GM23338 (cell line): ENCODE measurements at regions not wholly inside any gene's neighbourhood (a gene's known extent, or its start where the extent isn't known, plus 50 kb on each side); places are given as distances from the start of the nearest gene placed in this dataset.

Source experiments
- ATAC-seq: fragments of 200-7000 bp; cut with Tn5 transposase; 3 replicates; pipeline ENCODE4 v1.9.1; 2020
- DNase-seq: peaks from one replicate; pipeline ENCODE4 v3.0.0-alpha.2; 2015; ENCODE audit warnings: low spot score
- H2AFZ ChIP-seq: fragments of 200-600 bp; sonication (generic); 2 replicates; pipeline ENCODE4 v1.8.0; 2016; ENCODE audit warnings: antibody characterized with exemption, mild to moderate bottlenecking, moderate library complexity
- H3F3A ChIP-seq: fragments of 200-600 bp; sonication (generic); replicated peaks from 2 replicates; pipeline ENCODE4 v1.8.0; 2017; ENCODE audit warnings: antibody characterized with exemption, mixed run types, low read depth
- H3K27ac ChIP-seq: fragments of 200-600 bp; sonication (generic); 2 replicates; pipeline ENCODE4 v1.6.1; 2016; ENCODE audit warnings: low read depth
- H3K27me3 ChIP-seq: fragments of 200-600 bp; sonication (generic); 2 replicates; pipeline ENCODE4 v1.8.0; 2016; ENCODE audit warnings: mild to moderate bottlenecking, mixed run types, moderate library complexity; ENCODE audit not compliant: insufficient read depth
- H3K36me3 ChIP-seq: fragments of 200-600 bp; sonication (generic); 2 replicates; pipeline ENCODE4 v1.8.0; 2016; ENCODE audit warnings: mild to moderate bottlenecking; ENCODE audit not compliant: insufficient read depth
- H3K4me1 ChIP-seq: fragments of 200-600 bp; sonication (generic); 2 replicates; pipeline ENCODE4 v1.8.0; 2016; ENCODE audit warnings: mild to moderate bottlenecking, moderate library complexity; ENCODE audit not compliant: insufficient read depth
- H3K4me2 ChIP-seq: fragments of 200-600 bp; sonication (generic); 2 replicates; pipeline ENCODE4 v1.7.1; 2017; ENCODE audit warnings: mixed run types
- H3K4me3 ChIP-seq: fragments of 200-600 bp; sonication (generic); 2 replicates; pipeline ENCODE4 v1.6.1; 2016; ENCODE audit warnings: mixed run types
- H3K79me2 ChIP-seq: fragments of 200-600 bp; sonication (generic); replicated peaks from 2 replicates; pipeline ENCODE4 v1.8.0; 2017; ENCODE audit warnings: mild to moderate bottlenecking; ENCODE audit not compliant: insufficient read depth
- H3K9me2 ChIP-seq: fragments of 200-600 bp; sonication (generic); 2 replicates; pipeline ENCODE4 v1.8.0; 2017; ENCODE audit not compliant: insufficient read depth
- H4K20me1 ChIP-seq: fragments of 200-600 bp; sonication (generic); replicated peaks from 2 replicates; pipeline ENCODE4 v1.8.0; 2017; ENCODE audit warnings: mild to moderate bottlenecking; ENCODE audit not compliant: insufficient read depth
- H3K27ac Mint-ChIP-seq: 2 replicates; pipeline ENCODE4 v1.8.0; 2020; ENCODE audit warnings: inconsistent platforms, mild to moderate bottlenecking, moderate library complexity, mixed read lengths
- H3K27me3 Mint-ChIP-seq: 3 replicates; pipeline ENCODE4 v1.8.0; 2022; ENCODE audit warnings: low read depth, mild to moderate bottlenecking, moderate library complexity, mixed read lengths, inconsistent platforms; ENCODE audit not compliant: insufficient read depth, poor library complexity
- H3K36me3 Mint-ChIP-seq: 3 replicates; pipeline ENCODE4 v1.8.0; 2021; ENCODE audit warnings: low read depth, mild to moderate bottlenecking, inconsistent platforms, moderate library complexity, mixed read lengths
- H3K4me1 Mint-ChIP-seq: 3 replicates; pipeline ENCODE4 v1.8.0; 2020; ENCODE audit warnings: mild to moderate bottlenecking, inconsistent platforms, mixed read lengths
- H3K4me3 Mint-ChIP-seq: 3 replicates; pipeline ENCODE4 v1.8.0; 2021; ENCODE audit warnings: moderate library complexity, mild to moderate bottlenecking, inconsistent platforms, mixed read lengths
- H3K9me3 Mint-ChIP-seq: 3 replicates; pipeline ENCODE4 v1.8.0; 2020; ENCODE audit warnings: moderate library complexity, mild to moderate bottlenecking, inconsistent platforms, mixed read lengths
- CREB1 ChIP-seq: fragments of 250-450 bp; sonication (Bioruptor Pico); IDR thresholded peaks from 2 replicates; pipeline ENCODE4 v1.5.0; 2020; ENCODE audit warnings: low read depth, mild to moderate bottlenecking, moderate library complexity
- CTCF ChIP-seq, 2 experiments: fragments of 200-600 bp in 1 of 2; sonication (generic) in 1 of 2; conservative IDR thresholded peaks; 2 replicates each; pipeline versions ENCODE4 v1.5.1 to v1.6.1; 2016 to 2017; ENCODE audit warnings: antibody characterized with exemption in 2 of 2, low read depth in 2 of 2, mild to moderate bottlenecking in 2 of 2, moderate library complexity in 1 of 2
- ETS1 ChIP-seq: IDR thresholded peaks from 2 replicates; pipeline ENCODE4 v1.6.1; 2016; ENCODE audit warnings: antibody characterized with exemption
- EZH2 ChIP-seq: fragments of 200-600 bp; sonication (generic); IDR thresholded peaks from one replicate; pipeline ENCODE4 v1.8.0; 2017; ENCODE audit warnings: antibody characterized with exemption, mild to moderate bottlenecking, low read depth; ENCODE audit not compliant: unreplicated experiment
- EZH2phosphoT487 ChIP-seq: fragments of 200-600 bp; sonication (generic); IDR thresholded peaks from one replicate; pipeline ENCODE4 v1.8.1; 2018; ENCODE audit warnings: antibody characterized with exemption; ENCODE audit not compliant: unreplicated experiment
- JUNB ChIP-seq: IDR thresholded peaks from one replicate; pipeline ENCODE4 v1.6.1; 2016; ENCODE audit warnings: antibody characterized with exemption; ENCODE audit not compliant: unreplicated experiment
- NANOG ChIP-seq: IDR thresholded peaks from 2 replicates; pipeline ENCODE4 v1.6.1; 2016; ENCODE audit warnings: antibody characterized with exemption, borderline replicate concordance
- POLR2AphosphoS5 ChIP-seq: IDR thresholded peaks from 2 replicates; pipeline ENCODE4 v1.6.1; 2016; ENCODE audit warnings: antibody characterized with exemption, low read depth
- REST ChIP-seq: IDR thresholded peaks from one replicate; pipeline ENCODE4 v1.6.1; 2018; ENCODE audit warnings: antibody characterized with exemption; ENCODE audit not compliant: unreplicated experiment
- STAT1 ChIP-seq: IDR thresholded peaks from one replicate; pipeline ENCODE4 v1.6.1; 2016; ENCODE audit warnings: antibody characterized with exemption; ENCODE audit not compliant: unreplicated experiment
- ZNF114 ChIP-seq: fragments of 250-450 bp; sonication (Bioruptor Pico); IDR thresholded peaks from 2 replicates; pipeline ENCODE4 v1.5.0; 2020; ENCODE audit warnings: mild to moderate bottlenecking, moderate library complexity

- Mint-ChIP-seq H3K4me3 (no peak overlapping the region), H3K36me3 (0 out of 3 replicates have a peak, but pooled peaks cover 9% of the 10 kb centered on the region), H3K27ac (no peak overlapping the region), H3K4me1 (peaks cover 10% of the 10 kb centered on the region), H3K9me3 (peaks cover 17% of the 10 kb centered on the region), H3K27me3 (peaks cover 4% of the 10 kb centered on the region)
- H3K9me2 ChIP-seq: peaks cover 12% of the 10 kb centered on the region; the same call in 1 of the 2 replicates
- no peaks in the 10 kb centered on the region for H3K79me2 ChIP-seq
- H3F3A ChIP-seq: no peaks in the 10 kb centered on the region
- no peak overlapping the region for H3K27ac ChIP-seq
- no peak for ATAC-seq
- H4K20me1 ChIP-seq: no peaks in the 10 kb centered on the region
- no peak for TF ChIP-seq JUNB
- TF ChIP-seq ETS1: no peak
- TF ChIP-seq CTCF (conservative IDR thresholded peaks at IDR 0.05; ENCODE audit: low read depth in 2 of 2): no peak
- TF ChIP-seq POLR2AphosphoS5: no peak
- no peak for TF ChIP-seq ZNF114 (CRISPR knock-in tag)
- TF ChIP-seq EZH2: no peak
- TF ChIP-seq EZH2phosphoT487: no peak
- TF ChIP-seq REST: no peak
- TF ChIP-seq STAT1: no peak
- TF ChIP-seq NANOG: no peak
- no peak for DNase-seq
- no peaks in the 10 kb centered on the region for H3K4me1 ChIP-seq
- H3K36me3 ChIP-seq: no peaks in the 10 kb centered on the region
- no peak overlapping the region for H3K4me3 ChIP-seq
- H3K4me2 ChIP-seq: no peak overlapping the region
- no peaks in the 10 kb centered on the region for H3K27me3 ChIP-seq
- no peak overlapping the region for H2AFZ ChIP-seq
Observed at GRCh38 chr18:26738706-26739105, 126.8 kb downstream of the AQP4 start.

GRCh38 chr18:26736301-26736700 is 129.2 kb downstream of the AQP4 start:
- no peaks in the 10 kb centered on the region for H3K4me1 ChIP-seq
- H3K36me3 ChIP-seq: no peaks in the 10 kb centered on the region
- H2AFZ ChIP-seq: no peak overlapping the region
- Mint-ChIP-seq H3K27me3 (peaks cover 4% of the 10 kb centered on the region), H3K4me3 (no peak overlapping the region), H3K4me1 (peaks cover 15% of the 10 kb centered on the region), H3K36me3 (0 out of 3 replicates have a peak, but pooled peaks cover 9% of the 10 kb centered on the region), H3K27ac (no peak overlapping the region), H3K9me3 (peaks cover 17% of the 10 kb centered on the region)
- no peaks in the 10 kb centered on the region for H3K79me2 ChIP-seq
- no peaks in the 10 kb centered on the region for H3F3A ChIP-seq
- no peaks in the 10 kb centered on the region for H3K27me3 ChIP-seq
- DNase-seq (no peak), ATAC-seq (no peak)
- peaks cover 12% of the 10 kb centered on the region; the same call in 1 of the 2 replicates for H3K9me2 ChIP-seq
- H3K4me2 ChIP-seq: no peak overlapping the region
- no peaks in the 10 kb centered on the region for H4K20me1 ChIP-seq
- H3K27ac ChIP-seq: no peak overlapping the region
- H3K4me3 ChIP-seq: no peak overlapping the region
- no peak for TF ChIP-seq EZH2phosphoT487
- no peak for TF ChIP-seq NANOG
- no peak for TF ChIP-seq JUNB
- no peak for TF ChIP-seq STAT1
- TF ChIP-seq REST: no peak
- TF ChIP-seq CTCF (conservative IDR thresholded peaks at IDR 0.05; ENCODE audit: low read depth in 2 of 2): no peak
- no peak for TF ChIP-seq POLR2AphosphoS5
- TF ChIP-seq CREB1: no peak
- TF ChIP-seq EZH2: no peak
- TF ChIP-seq ZNF114 (CRISPR knock-in tag): no peak
